ENCODE measurements at regions not wholly inside any gene's neighbourhood (a gene's known extent, or its start where the extent isn't known, plus 50 kb on each side); places are given as distances from the start of the nearest gene placed in this dataset.

GRCh38 chr10:78913219-78914059 lies 155.3 kb upstream of the ZMIZ1 start:
- TF ChIP-seq POLR2A (IDR thresholded peaks at IDR 0.05) (no peak), CTCF (IDR thresholded peaks at IDR 0.05) (no peak)
- DNase-seq = no peak
- 84 to 90% (median 86%) methylated on average over 20 to 28 of the region's 28 CpGs for WGBS, 4 donors
- Histone ChIP-seq H3K27me3 (no peaks in the 10 kb centered on the region), H3K9me3 (replicated peaks in 1 of 3) (no peaks in the 10 kb centered on the region), H3K4me3 (no peak overlapping the region), H3K4me1 (replicated peaks in 1 of 2) (peaks cover 0 to 7% of the 10 kb centered on the region in 2 donors), H3K36me3 (replicated peaks in 1 of 2) (no peaks in the 10 kb centered on the region), H3K27ac (no peak overlapping the region)
- intact Hi-C loops (cut with DNase I) = no loop called here

GRCh38 chr10:78914060-78914378 lies 154.7 kb upstream of the ZMIZ1 start:
- WGBS, 4 donors = 94 to 100% (median 96%) methylated on average over 9 to 10 of the region's 10 CpGs
- Histone ChIP-seq H3K4me1 (replicated peaks in 1 of 2) (peaks cover 0 to 7% of the 10 kb centered on the region in 2 donors), H3K4me3 (no peak overlapping the region), H3K27me3 (no peaks in the 10 kb centered on the region), H3K9me3 (replicated peaks in 1 of 3) (no peaks in the 10 kb centered on the region), H3K36me3 (replicated peaks in 1 of 2) (no peaks in the 10 kb centered on the region), H3K27ac (no peak overlapping the region)
- intact Hi-C loops (cut with DNase I) = no loop called here
- no peak for DNase-seq
- TF ChIP-seq CTCF (IDR thresholded peaks at IDR 0.05) (no peak), POLR2A (IDR thresholded peaks at IDR 0.05) (no peak)

GRCh38 chr10:78914502-78915189 lies 154.1 kb upstream of the ZMIZ1 start:
- intact Hi-C loops (cut with DNase I) = no loop called here
- WGBS, 4 donors = 73 to 79% (median 78%) methylated on average over 7 to 9 of the region's 9 CpGs
- DNase-seq = peak in 1 of 7 donors; percentile 39

More at GRCh38 chr10:78914502-78915189, 154.1 kb upstream of the ZMIZ1 start:
- no peak overlapping the region for H3K27ac ChIP-seq
- H3K27me3 ChIP-seq = no peaks in the 10 kb centered on the region
- TF ChIP-seq CTCF (IDR thresholded peaks at IDR 0.05) (no peak), POLR2A (IDR thresholded peaks at IDR 0.05) (no peak)
- H3K4me1 ChIP-seq (replicated peaks in 1 of 2) = peaks cover 0 to 7% of the 10 kb centered on the region in 2 donors
- H3K9me3 ChIP-seq (replicated peaks in 1 of 3) = no peaks in the 10 kb centered on the region
- no peaks in the 10 kb centered on the region for H3K36me3 ChIP-seq (replicated peaks in 1 of 2)
- no peak overlapping the region for H3K4me3 ChIP-seq
